Mesothelial cell of epicardium (in vitro differentiated cells): ENCODE measurements at regions not wholly inside any gene's neighbourhood (a gene's known extent, or its start where the extent isn't known, plus 50 kb on each side); places are given as distances from the start of the nearest gene placed in this dataset.

ENCODE experiments used
- DNase-seq, 2 experiments: peaks; one replicate each; pipeline ENCODE4 v3.0.0; 2021; ENCODE audit warnings: low spot score in 2 of 2; ENCODE audit not compliant: unreplicated experiment in 2 of 2
- H3K27ac Mint-ChIP-seq: 2 replicates; pipeline ENCODE4 v1.8.0; 2021; ENCODE audit warnings: mixed read lengths
- H3K27me3 Mint-ChIP-seq: 2 replicates; pipeline ENCODE4 v1.8.0; 2021; ENCODE audit warnings: low read depth, mixed read lengths
- H3K36me3 Mint-ChIP-seq: 2 replicates; pipeline ENCODE4 v1.8.0; 2021; ENCODE audit warnings: mixed read lengths
- H3K4me1 Mint-ChIP-seq: 2 replicates; pipeline ENCODE4 v1.8.0; 2021; ENCODE audit warnings: mixed read lengths
- H3K4me3 Mint-ChIP-seq: 2 replicates; pipeline ENCODE4 v1.8.0; 2021; ENCODE audit warnings: mild to moderate bottlenecking, moderate library complexity, mixed read lengths
- H3K9me3 Mint-ChIP-seq: 2 replicates; pipeline ENCODE4 v1.8.0; 2021; ENCODE audit warnings: mixed read lengths
- TF ChIP-seq, protein P1 (sequence below): fragments of 200-600 bp; sonication (generic); IDR thresholded peaks from one replicate; pipeline ENCODE4 v1.5.0; 2021; ENCODE audit warnings: antibody characterized with exemption; ENCODE audit not compliant: unreplicated experiment

- Mint-ChIP-seq H3K36me3 (peaks cover 4% of the 10 kb centered on the region), H3K4me3 (no peak overlapping the region), H3K27me3 (no peaks in the 10 kb centered on the region), H3K9me3 (peaks cover 14% of the 10 kb centered on the region), H3K27ac (no peak overlapping the region), H3K4me1 (no peaks in the 10 kb centered on the region)
- TF ChIP-seq, protein P1, sequence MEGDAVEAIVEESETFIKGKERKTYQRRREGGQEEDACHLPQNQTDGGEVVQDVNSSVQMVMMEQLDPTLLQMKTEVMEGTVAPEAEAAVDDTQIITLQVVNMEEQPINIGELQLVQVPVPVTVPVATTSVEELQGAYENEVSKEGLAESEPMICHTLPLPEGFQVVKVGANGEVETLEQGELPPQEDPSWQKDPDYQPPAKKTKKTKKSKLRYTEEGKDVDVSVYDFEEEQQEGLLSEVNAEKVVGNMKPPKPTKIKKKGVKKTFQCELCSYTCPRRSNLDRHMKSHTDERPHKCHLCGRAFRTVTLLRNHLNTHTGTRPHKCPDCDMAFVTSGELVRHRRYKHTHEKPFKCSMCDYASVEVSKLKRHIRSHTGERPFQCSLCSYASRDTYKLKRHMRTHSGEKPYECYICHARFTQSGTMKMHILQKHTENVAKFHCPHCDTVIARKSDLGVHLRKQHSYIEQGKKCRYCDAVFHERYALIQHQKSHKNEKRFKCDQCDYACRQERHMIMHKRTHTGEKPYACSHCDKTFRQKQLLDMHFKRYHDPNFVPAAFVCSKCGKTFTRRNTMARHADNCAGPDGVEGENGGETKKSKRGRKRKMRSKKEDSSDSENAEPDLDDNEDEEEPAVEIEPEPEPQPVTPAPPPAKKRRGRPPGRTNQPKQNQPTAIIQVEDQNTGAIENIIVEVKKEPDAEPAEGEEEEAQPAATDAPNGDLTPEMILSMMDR = no peak
- no peak for DNase-seq
Observed at GRCh38 chr12:46930101-46930500, 104.3 kb upstream of the SLC38A4 start.

DNA sequence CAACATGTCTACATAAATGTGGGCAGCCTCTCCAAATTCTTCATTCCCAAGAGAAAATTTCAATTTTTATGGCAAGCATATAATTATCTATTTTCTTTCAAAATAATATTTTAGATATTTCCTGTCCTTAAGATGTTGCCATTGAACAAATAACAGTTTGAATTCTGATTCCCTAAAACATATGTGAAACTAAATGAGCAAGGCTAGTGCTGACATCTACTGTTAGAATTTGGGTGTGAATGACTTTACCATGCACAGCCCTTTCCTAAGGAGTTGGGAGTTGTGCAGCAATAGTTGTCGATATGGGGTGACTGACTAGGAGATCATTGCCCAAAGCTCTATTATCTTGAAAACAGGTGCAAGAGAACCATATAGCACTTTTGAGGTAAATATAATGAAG lies 108.2 kb upstream of the SLC38A4 start:
- no peak overlapping the region for H3K4me3 Mint-ChIP-seq
- TF ChIP-seq, protein P1 = no peak
- peaks cover 10% of the 10 kb centered on the region for H3K9me3 Mint-ChIP-seq
- H3K27ac Mint-ChIP-seq = no peak overlapping the region
- no peaks in the 10 kb centered on the region for H3K4me1 Mint-ChIP-seq
- no peaks in the 10 kb centered on the region for H3K27me3 Mint-ChIP-seq
- H3K36me3 Mint-ChIP-seq = peaks cover 4% of the 10 kb centered on the region
- no peak for DNase-seq

DNA sequence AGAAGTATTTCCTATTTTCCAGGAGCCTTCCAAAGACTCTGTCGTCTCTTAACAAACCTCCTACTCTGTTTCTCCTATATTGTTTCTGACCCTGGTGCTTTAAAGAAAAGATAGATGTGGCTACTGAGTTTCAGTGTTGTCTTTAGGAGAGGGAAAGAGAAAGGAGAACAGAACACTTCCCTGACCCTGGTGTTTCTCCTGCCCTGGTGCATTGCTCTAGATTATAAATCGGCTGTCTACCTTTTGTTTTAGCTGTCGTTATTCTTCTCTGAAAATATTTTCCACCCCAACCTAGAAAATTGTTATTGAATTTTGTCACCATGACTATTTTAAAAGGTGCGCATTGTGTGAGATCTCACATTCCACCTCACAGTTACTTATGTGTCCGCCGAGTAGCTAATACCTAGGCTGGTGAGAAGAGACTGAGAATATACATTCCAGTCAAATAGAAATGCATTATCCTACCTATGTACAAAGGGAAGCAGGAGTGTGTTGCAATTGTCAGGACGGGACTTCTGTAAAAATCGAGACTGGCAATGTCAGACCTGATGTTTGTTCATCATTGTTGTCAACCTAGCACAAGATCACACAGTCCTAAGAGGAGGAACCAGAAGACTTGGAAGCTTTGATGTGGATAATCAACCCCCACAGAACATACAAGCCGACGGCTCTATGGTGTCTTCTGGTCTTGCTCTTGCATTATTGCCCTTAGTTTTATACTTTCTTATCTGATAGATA lies 108.7 kb upstream of the SLC38A4 start:
- no peak for DNase-seq
- Mint-ChIP-seq H3K27ac (no peak overlapping the region), H3K4me1 (no peaks in the 10 kb centered on the region), H3K36me3 (peaks cover 4% of the 10 kb centered on the region), H3K27me3 (no peaks in the 10 kb centered on the region), H3K9me3 (peaks cover 10% of the 10 kb centered on the region), H3K4me3 (no peak overlapping the region)
- TF ChIP-seq, protein P1 = no peak

DNA sequence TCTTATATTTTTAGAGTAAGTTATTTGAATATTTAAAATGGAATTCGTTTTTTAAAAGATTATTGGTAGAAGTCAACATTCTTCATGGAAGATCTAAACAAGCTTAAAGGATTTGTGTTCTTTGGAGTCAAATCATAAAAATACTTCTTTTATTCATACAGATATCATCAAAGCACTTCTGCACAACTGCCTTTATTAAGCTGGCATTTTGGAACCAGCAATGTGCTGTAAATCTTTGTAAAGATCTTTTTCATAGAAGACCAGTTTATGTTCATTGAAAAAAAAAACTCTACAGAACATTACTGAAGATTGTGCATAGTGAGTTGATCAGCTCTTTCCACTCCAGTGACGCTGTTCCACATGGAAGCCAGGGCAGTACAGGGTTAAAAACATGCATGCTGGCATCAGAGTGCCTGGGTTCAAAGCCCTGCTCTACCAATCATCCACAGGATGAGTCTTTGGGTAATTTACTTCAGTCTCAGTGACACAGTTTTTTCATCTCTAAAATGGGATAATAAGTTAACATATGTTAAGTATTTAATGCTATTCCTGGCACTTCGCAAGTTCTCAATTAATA lies 109.6 kb upstream of the SLC38A4 start:
- H3K9me3 Mint-ChIP-seq = peaks cover 10% of the 10 kb centered on the region
- H3K4me3 Mint-ChIP-seq = no peak overlapping the region
- no peaks in the 10 kb centered on the region for H3K27me3 Mint-ChIP-seq
- DNase-seq = no peak
- H3K4me1 Mint-ChIP-seq = no peaks in the 10 kb centered on the region
- H3K27ac Mint-ChIP-seq = no peak overlapping the region
- peaks cover 4% of the 10 kb centered on the region for H3K36me3 Mint-ChIP-seq
- TF ChIP-seq, protein P1 = no peak

DNA sequence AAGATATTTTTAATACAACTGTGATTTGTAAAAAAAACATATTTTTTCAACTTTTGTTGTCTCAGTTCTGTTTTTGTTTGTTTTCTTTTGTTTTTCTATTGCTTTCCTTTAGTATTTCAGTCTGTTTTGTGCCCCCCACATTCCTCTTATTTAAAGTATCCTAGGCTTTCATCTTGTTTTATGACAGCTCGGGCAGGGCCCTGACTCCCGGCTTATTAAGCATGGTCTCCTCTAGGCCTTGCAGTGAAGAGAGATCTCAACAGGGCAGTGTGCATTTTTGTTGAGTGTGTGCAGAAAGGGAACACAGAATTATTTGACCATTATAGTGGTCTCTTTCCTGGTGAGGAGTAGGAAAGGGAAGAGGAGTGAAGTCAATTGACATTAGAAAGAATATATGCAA lies 110.2 kb upstream of the SLC38A4 start:
- Mint-ChIP-seq H3K27me3 (no peaks in the 10 kb centered on the region), H3K36me3 (peaks cover 4% of the 10 kb centered on the region), H3K9me3 (peaks cover 10% of the 10 kb centered on the region), H3K4me3 (no peak overlapping the region), H3K4me1 (no peaks in the 10 kb centered on the region), H3K27ac (no peak overlapping the region)
- TF ChIP-seq, protein P1 = no peak
- no peak for DNase-seq
